ENCODE measurements at regions not wholly inside any gene's neighbourhood (a gene's known extent, or its start where the extent isn't known, plus 50 kb on each side); places are given as distances from the start of the nearest gene placed in this dataset.

DNA sequence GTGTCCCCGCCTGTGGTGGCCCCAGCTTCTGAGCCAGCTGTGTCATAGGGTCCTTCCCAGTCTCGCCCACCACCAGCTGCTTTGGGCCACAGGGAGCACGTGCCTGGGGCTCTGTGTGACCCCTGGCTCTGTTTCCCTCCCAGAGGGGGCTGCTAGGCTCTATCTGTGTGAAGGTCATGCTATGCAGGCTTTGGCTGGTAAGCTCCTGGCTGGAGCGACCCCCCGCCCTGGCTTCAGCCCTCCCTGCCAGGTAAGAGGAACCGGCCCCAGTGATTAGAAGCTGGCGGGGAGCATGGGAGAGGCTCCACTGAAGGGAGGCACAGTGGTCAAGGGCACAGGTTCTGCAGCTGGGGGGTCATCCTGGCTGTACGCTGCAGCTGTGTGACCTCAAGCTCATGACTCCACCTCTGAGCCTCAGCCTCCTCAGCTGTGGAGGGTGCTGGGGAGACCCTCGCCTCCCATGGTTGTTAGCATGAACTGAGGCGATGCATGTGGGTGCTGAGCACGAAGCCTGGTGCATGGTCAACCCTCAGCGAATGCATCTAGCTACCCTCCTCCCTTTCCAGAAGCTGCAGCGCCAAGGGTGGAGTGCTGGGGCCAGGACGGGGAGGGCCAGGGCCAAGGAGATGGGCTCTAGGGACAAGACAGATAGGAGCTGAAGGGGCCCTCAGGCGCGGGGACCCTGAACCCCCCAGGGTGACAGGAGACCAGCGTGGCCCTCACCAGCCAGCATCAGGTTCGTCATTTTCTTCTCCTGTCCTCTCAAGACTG is 163.8 kb upstream of the MVB12B start:
- no peak for TF ChIP-seq EZH2 (IDR thresholded peaks at IDR 0.05; ENCODE audit: low read depth, low read length, severe bottlenecking)
- TF ChIP-seq, protein P1, sequence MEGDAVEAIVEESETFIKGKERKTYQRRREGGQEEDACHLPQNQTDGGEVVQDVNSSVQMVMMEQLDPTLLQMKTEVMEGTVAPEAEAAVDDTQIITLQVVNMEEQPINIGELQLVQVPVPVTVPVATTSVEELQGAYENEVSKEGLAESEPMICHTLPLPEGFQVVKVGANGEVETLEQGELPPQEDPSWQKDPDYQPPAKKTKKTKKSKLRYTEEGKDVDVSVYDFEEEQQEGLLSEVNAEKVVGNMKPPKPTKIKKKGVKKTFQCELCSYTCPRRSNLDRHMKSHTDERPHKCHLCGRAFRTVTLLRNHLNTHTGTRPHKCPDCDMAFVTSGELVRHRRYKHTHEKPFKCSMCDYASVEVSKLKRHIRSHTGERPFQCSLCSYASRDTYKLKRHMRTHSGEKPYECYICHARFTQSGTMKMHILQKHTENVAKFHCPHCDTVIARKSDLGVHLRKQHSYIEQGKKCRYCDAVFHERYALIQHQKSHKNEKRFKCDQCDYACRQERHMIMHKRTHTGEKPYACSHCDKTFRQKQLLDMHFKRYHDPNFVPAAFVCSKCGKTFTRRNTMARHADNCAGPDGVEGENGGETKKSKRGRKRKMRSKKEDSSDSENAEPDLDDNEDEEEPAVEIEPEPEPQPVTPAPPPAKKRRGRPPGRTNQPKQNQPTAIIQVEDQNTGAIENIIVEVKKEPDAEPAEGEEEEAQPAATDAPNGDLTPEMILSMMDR (IDR thresholded peaks at IDR 0.05; ENCODE audit: control extremely low read depth in 1 of 3, insufficient read depth in 1 of 3, low read depth in 1 of 3, low read length in 3 of 3) = no peak
- TF ChIP-seq GABPA (IDR thresholded peaks at IDR 0.05; ENCODE audit: borderline replicate concordance, insufficient read depth, low read length) = no peak
- TF ChIP-seq SP1 (IDR thresholded peaks at IDR 0.05; ENCODE audit: low read depth, low read length) = no peak
- no peak for TF ChIP-seq CBX8 (IDR thresholded peaks at IDR 0.05; ENCODE audit: borderline replicate concordance, low read depth, low read length)
- no peak for TF ChIP-seq POLR2A (IDR thresholded peaks at IDR 0.05; ENCODE audit: control extremely low read depth in 1 of 2, low read depth in 2 of 2, low read length in 2 of 2)
- no peak for TF ChIP-seq RFX5 (IDR thresholded peaks at IDR 0.05; ENCODE audit: borderline replicate concordance, low read depth, low read length)
- no peak for TF ChIP-seq FOSL1 (IDR thresholded peaks at IDR 0.05; ENCODE audit: insufficient read depth, low read depth, low read length)
- no peak for TF ChIP-seq NRF1 (IDR thresholded peaks at IDR 0.05; ENCODE audit: low read depth, low read length)
- no peak for TF ChIP-seq SRF (IDR thresholded peaks at IDR 0.05; ENCODE audit: low read depth, low read length)
- TF ChIP-seq EP300 (IDR thresholded peaks at IDR 0.05; ENCODE audit: borderline replicate concordance in 1 of 2, low read depth in 2 of 2, low read length in 2 of 2) = no peak
- TF ChIP-seq JUN (IDR thresholded peaks at IDR 0.05; ENCODE audit: low read depth, low read length) = no peak
- TF ChIP-seq RXRA (IDR thresholded peaks at IDR 0.05; ENCODE audit: insufficient read depth, low read depth, low read length) = no peak
- no peak for TF ChIP-seq GTF2F1 (IDR thresholded peaks at IDR 0.05; ENCODE audit: borderline replicate concordance, low read depth, low read length)
